Naive thymus-derived CD4-positive, alpha-beta T cell (primary cell): ENCODE measurements at regions not wholly inside any gene's neighbourhood (a gene's known extent, or its start where the extent isn't known, plus 50 kb on each side); places are given as distances from the start of the nearest gene placed in this dataset.
A peak's percentile ranks its signal among the peaks of the same experiment; 100 is the strongest.

Experiments
- ATAC-seq: fragments of 150-1000 bp; cut with Tn5 transposase; 2 replicates; pipeline ENCODE4 v1.10.0; 2021; ENCODE audit warnings: mild to moderate bottlenecking, moderate library complexity
- CTCF ChIA-PET: fragments of 350-600 bp; sonication (Branson Sonifier 250); formaldehyde crosslinking; loops from one replicate; lab custom pipeline; 2021; ENCODE audit warnings: antibody characterized with exemption; lab: Charles Lee
- POLR2A ChIA-PET: fragments of 350-600 bp; sonication (Branson Sonifier 250); formaldehyde crosslinking; loops from one replicate; lab custom pipeline; 2021; ENCODE audit warnings: antibody characterized with exemption, inconsistent platforms; lab: Charles Lee
- DNase-seq, 9 donors: peaks; one replicate each; pipeline versions ENCODE4 v3.0.0 to v3.0.0-alpha.2; 2020 to 2022; ENCODE audit warnings: mixed read lengths in 1 of 9
- H3K27ac ChIP-seq: one replicate; pipeline ENCODE4 v1.7.0; 2013; ENCODE audit warnings: mild to moderate bottlenecking, low read depth, low read length, moderate library complexity
- H3K27me3 ChIP-seq, 2 donors: one replicate each; pipeline ENCODE4 v1.7.0; 2013; ENCODE audit warnings: low read length in 2 of 2, mild to moderate bottlenecking in 2 of 2, moderate library complexity in 2 of 2; ENCODE audit not compliant: control insufficient read depth in 2 of 2, insufficient read depth in 2 of 2
- H3K36me3 ChIP-seq, 3 experiments: 1 replicate in 2 of 3; 2 replicates in 1 of 3; pipeline ENCODE4 v1.7.0; 2013; ENCODE audit warnings: low read length in 3 of 3, mild to moderate bottlenecking in 3 of 3, moderate library complexity in 1 of 3; ENCODE audit not compliant: insufficient read depth in 3 of 3, control insufficient read depth in 2 of 3
- H3K4me1 ChIP-seq, 2 donors: one replicate each; pipeline ENCODE4 v1.7.0; 2013; ENCODE audit warnings: low read length in 2 of 2, mild to moderate bottlenecking in 2 of 2, moderate library complexity in 1 of 2; ENCODE audit not compliant: control insufficient read depth in 2 of 2, insufficient read depth in 2 of 2
- H3K4me3 ChIP-seq: 2 replicates; pipeline ENCODE4 v1.7.0; 2013; ENCODE audit warnings: mild to moderate bottlenecking, low read length
- H3K9me3 ChIP-seq, 3 experiments: 1 replicate in 2 of 3; 2 replicates in 1 of 3; pipeline ENCODE4 v1.7.0; 2013; ENCODE audit warnings: low read length in 3 of 3; ENCODE audit not compliant: control insufficient read depth in 2 of 3
- H3K27ac Mint-ChIP-seq, 9 donors: one replicate each; pipeline ENCODE4 v1.8.0; 2020 to 2022; ENCODE audit warnings: mixed read lengths in 9 of 9, mild to moderate bottlenecking in 8 of 9, moderate library complexity in 5 of 9, inconsistent platforms in 2 of 9
- H3K27me3 Mint-ChIP-seq, 5 donors: one replicate each; pipeline ENCODE4 v1.8.0; 2021 to 2022; ENCODE audit warnings: mixed read lengths in 5 of 5, mild to moderate bottlenecking in 1 of 5
- H3K36me3 Mint-ChIP-seq, 5 donors: one replicate each; pipeline ENCODE4 v1.8.0; 2020 to 2022; ENCODE audit warnings: mixed read lengths in 5 of 5, mild to moderate bottlenecking in 3 of 5, inconsistent platforms in 1 of 5
- H3K4me1 Mint-ChIP-seq, 7 donors: one replicate each; pipeline ENCODE4 v1.8.0; 2020 to 2022; ENCODE audit warnings: mixed read lengths in 7 of 7, mild to moderate bottlenecking in 3 of 7, inconsistent platforms in 1 of 7
- H3K4me3 Mint-ChIP-seq, 10 donors: one replicate each; pipeline ENCODE4 v1.8.0; 2020 to 2022; ENCODE audit warnings: mild to moderate bottlenecking in 10 of 10, mixed read lengths in 10 of 10, moderate library complexity in 6 of 10, inconsistent platforms in 2 of 10
- H3K9me3 Mint-ChIP-seq, 11 donors: one replicate each; pipeline ENCODE4 v1.8.0; 2020 to 2022; ENCODE audit warnings: mixed read lengths in 11 of 11, mild to moderate bottlenecking in 4 of 11, inconsistent platforms in 1 of 11, moderate library complexity in 1 of 11
- intact Hi-C, 2 donors: fragments of 100-400 bp; cut with micrococcal nuclease; formaldehyde crosslinking; loops; one replicate each; pipeline ENCODE4 v1.15.1; 2023

GRCh38 chr3:178085817-178086123 lies 450.5 kb upstream of the KCNMB2 start:
- H3K4me3 ChIP-seq: no peak overlapping the region
- no peak overlapping the region for H3K27ac ChIP-seq
- H3K27ac Mint-ChIP-seq: peak overlapping the region; percentile 14 to 95 (median 85)
- H3K27me3 ChIP-seq: no peaks in the 10 kb centered on the region
- no peaks in the 10 kb centered on the region for H3K36me3 Mint-ChIP-seq
- ATAC-seq (no peak), DNase-seq (no peak)
- POLR2A ChIA-PET: no interaction called here
- H3K36me3 ChIP-seq: no peaks in the 10 kb centered on the region
- H3K27me3 Mint-ChIP-seq: no peaks in the 10 kb centered on the region
- no peaks in the 10 kb centered on the region for H3K9me3 ChIP-seq
- intact Hi-C loops: loop anchor here (1.0 to 5.0 kb wide), 3 partner anchors 25 to 888 kb away; partner anchors contain the start of gene TBL1XR1 (in 1 of the 2)
- H3K4me1 Mint-ChIP-seq: peaks cover 16 to 62% (median 48%) of the 10 kb centered on the region in 7 donors
- CTCF ChIA-PET: interaction anchor here (0.6 kb wide), 1 partner anchor 26 kb away, joined by 3 read pairs; no protein-coding TSS in a partner anchor
- peaks cover 0 to 32% of the 10 kb centered on the region in 2 donors for H3K4me1 ChIP-seq
- peaks cover 0 to 3% (median 0%) of the 10 kb centered on the region in 11 donors for H3K9me3 Mint-ChIP-seq
- H3K4me3 Mint-ChIP-seq: peak overlapping the region in 7 of 10 donors; percentile 10 to 79 (median 73)

GRCh38 chr3:178086144-178086825 lies 450.0 kb upstream of the KCNMB2 start:
- Mint-ChIP-seq H3K36me3 (peaks cover 0 to 1% (median 0%) of the 10 kb centered on the region in 5 donors), H3K9me3 (peaks cover 0 to 6% (median 1%) of the 10 kb centered on the region in 11 donors), H3K27ac (peak overlapping the region in 7 of 9 donors; percentile 26 to 95 (median 85)), H3K27me3 (no peaks in the 10 kb centered on the region), H3K4me3 (peak overlapping the region in 2 of 10 donors; percentile 73 to 76), H3K4me1 (peaks cover 16 to 57% (median 43%) of the 10 kb centered on the region in 7 donors)
- Histone ChIP-seq H3K36me3 (no peaks in the 10 kb centered on the region), H3K4me3 (no peak overlapping the region), H3K9me3 (no peaks in the 10 kb centered on the region), H3K4me1 (peaks cover 0 to 32% of the 10 kb centered on the region in 2 donors), H3K27ac (no peak overlapping the region), H3K27me3 (no peaks in the 10 kb centered on the region)
- ChIA-PET CTCF (no interaction called here), POLR2A (interaction anchor here (0.7 kb wide), 1 partner anchor 822 kb away, joined by 3 read pairs; no protein-coding TSS in a partner anchor)
- DNase-seq (peak in 1 of 9 donors; percentile 8), ATAC-seq (no peak)
- intact Hi-C loops: loop anchor here in 1 of 2 donors (1.0 to 5.0 kb wide), 2 partner anchors 144 to 889 kb away; partner anchors contain the start of gene TBL1XR1

- Histone ChIP-seq H3K27me3 (no peaks in the 10 kb centered on the region), H3K4me3 (no peak overlapping the region), H3K4me1 (peaks cover 0 to 32% of the 10 kb centered on the region in 2 donors), H3K36me3 (no peaks in the 10 kb centered on the region), H3K9me3 (no peaks in the 10 kb centered on the region), H3K27ac (no peak overlapping the region)
- ATAC-seq: no peak
- Mint-ChIP-seq H3K4me1 (peaks cover 16 to 53% (median 40%) of the 10 kb centered on the region in 7 donors), H3K9me3 (peaks cover 1 to 16% (median 7%) of the 10 kb centered on the region in 11 donors), H3K27ac (peak overlapping the region in 1 of 9 donors; percentile 25), H3K4me3 (no peak overlapping the region), H3K27me3 (no peaks in the 10 kb centered on the region), H3K36me3 (peaks cover 0 to 12% (median under 1%) of the 10 kb centered on the region in 5 donors)
- POLR2A ChIA-PET: no interaction called here
- intact Hi-C loops: loop anchor here in 1 of 2 donors (5.0 kb wide), 1 partner anchor 145 kb away; no protein-coding TSS in a partner anchor
- no peak for DNase-seq
- CTCF ChIA-PET: no interaction called here
Observed at GRCh38 chr3:178087376-178087775, 448.9 kb upstream of the KCNMB2 start.

- intact Hi-C loops: loop anchor here in 1 of 2 donors (5.0 kb wide), 1 partner anchor 147 kb away; no protein-coding TSS in a partner anchor
- no peak overlapping the region for H3K27ac Mint-ChIP-seq
- ATAC-seq: no peak
- POLR2A ChIA-PET: no interaction called here
- peaks cover 4 to 32% (median 20%) of the 10 kb centered on the region in 11 donors for H3K9me3 Mint-ChIP-seq
- H3K36me3 Mint-ChIP-seq: peaks cover 0 to 15% (median 3%) of the 10 kb centered on the region in 5 donors
- Histone ChIP-seq H3K27ac (no peak overlapping the region), H3K9me3 (no peaks in the 10 kb centered on the region), H3K36me3 (no peaks in the 10 kb centered on the region), H3K27me3 (no peaks in the 10 kb centered on the region), H3K4me3 (no peak overlapping the region), H3K4me1 (peaks cover 0 to 24% of the 10 kb centered on the region in 2 donors)
- H3K4me3 Mint-ChIP-seq: no peak overlapping the region
- no peaks in the 10 kb centered on the region for H3K27me3 Mint-ChIP-seq
- peaks cover 16 to 39% (median 32%) of the 10 kb centered on the region in 7 donors for H3K4me1 Mint-ChIP-seq
- CTCF ChIA-PET: interaction anchor here (0.6 kb wide), 1 partner anchor 1035 kb away, joined by 3 read pairs; no protein-coding TSS in a partner anchor
- no peak for DNase-seq
Observed at GRCh38 chr3:178088963-178089362, 447.3 kb upstream of the KCNMB2 start.

GRCh38 chr3:178090899-178091298 lies 445.3 kb upstream of the KCNMB2 start:
- no peak for DNase-seq
- H3K27me3 ChIP-seq: no peaks in the 10 kb centered on the region
- CTCF ChIA-PET: interaction anchor here (1.3 kb wide), 1 partner anchor 61 kb away, joined by 3 read pairs; no protein-coding TSS in a partner anchor
- no peak overlapping the region for H3K27ac ChIP-seq
- peaks cover 4 to 19% (median 12%) of the 10 kb centered on the region in 7 donors for H3K4me1 Mint-ChIP-seq
- intact Hi-C loops: no loop called here
- ATAC-seq: no peak
- H3K36me3 Mint-ChIP-seq: peaks cover 0 to 15% (median 3%) of the 10 kb centered on the region in 5 donors
- no peak overlapping the region for H3K4me3 Mint-ChIP-seq
- H3K4me3 ChIP-seq: no peak overlapping the region
- no peak overlapping the region for H3K27ac Mint-ChIP-seq
- POLR2A ChIA-PET: interaction anchor here (0.6 kb wide), 1 partner anchor 289 kb away, joined by 3 read pairs; no protein-coding TSS in a partner anchor
- no peaks in the 10 kb centered on the region for H3K9me3 ChIP-seq
- no peaks in the 10 kb centered on the region for H3K36me3 ChIP-seq
- no peaks in the 10 kb centered on the region for H3K27me3 Mint-ChIP-seq
- peaks cover 4 to 44% (median 22%) of the 10 kb centered on the region in 11 donors for H3K9me3 Mint-ChIP-seq
- peaks cover 0 to 4% of the 10 kb centered on the region in 2 donors for H3K4me1 ChIP-seq

- Histone ChIP-seq H3K4me3 (no peak overlapping the region), H3K27me3 (no peaks in the 10 kb centered on the region), H3K9me3 (no peaks in the 10 kb centered on the region), H3K36me3 (no peaks in the 10 kb centered on the region), H3K4me1 (no peaks in the 10 kb centered on the region), H3K27ac (no peak overlapping the region)
- no peak overlapping the region for H3K4me3 Mint-ChIP-seq
- no peak for DNase-seq
- no peaks in the 10 kb centered on the region for H3K27me3 Mint-ChIP-seq
- no peak overlapping the region for H3K27ac Mint-ChIP-seq
- peaks cover 4 to 44% (median 22%) of the 10 kb centered on the region in 11 donors for H3K9me3 Mint-ChIP-seq
- peaks cover 0 to 7% (median 0%) of the 10 kb centered on the region in 7 donors for H3K4me1 Mint-ChIP-seq
- ATAC-seq: no peak
- ChIA-PET CTCF (interaction anchor here (0.6 to 0.7 kb wide), 2 partner anchors 28 to 49 kb away, joined by 4 read pairs; no protein-coding TSS in a partner anchor), POLR2A (no interaction called here)
- peaks cover 0 to 15% (median 3%) of the 10 kb centered on the region in 5 donors for H3K36me3 Mint-ChIP-seq
- intact Hi-C loops: no loop called here
Observed at GRCh38 chr3:178095522-178095921, 440.7 kb upstream of the KCNMB2 start.
